ENCODE measurements at regions not wholly inside any gene's neighbourhood (a gene's known extent, or its start where the extent isn't known, plus 50 kb on each side); places are given as distances from the start of the nearest gene placed in this dataset.

DNA sequence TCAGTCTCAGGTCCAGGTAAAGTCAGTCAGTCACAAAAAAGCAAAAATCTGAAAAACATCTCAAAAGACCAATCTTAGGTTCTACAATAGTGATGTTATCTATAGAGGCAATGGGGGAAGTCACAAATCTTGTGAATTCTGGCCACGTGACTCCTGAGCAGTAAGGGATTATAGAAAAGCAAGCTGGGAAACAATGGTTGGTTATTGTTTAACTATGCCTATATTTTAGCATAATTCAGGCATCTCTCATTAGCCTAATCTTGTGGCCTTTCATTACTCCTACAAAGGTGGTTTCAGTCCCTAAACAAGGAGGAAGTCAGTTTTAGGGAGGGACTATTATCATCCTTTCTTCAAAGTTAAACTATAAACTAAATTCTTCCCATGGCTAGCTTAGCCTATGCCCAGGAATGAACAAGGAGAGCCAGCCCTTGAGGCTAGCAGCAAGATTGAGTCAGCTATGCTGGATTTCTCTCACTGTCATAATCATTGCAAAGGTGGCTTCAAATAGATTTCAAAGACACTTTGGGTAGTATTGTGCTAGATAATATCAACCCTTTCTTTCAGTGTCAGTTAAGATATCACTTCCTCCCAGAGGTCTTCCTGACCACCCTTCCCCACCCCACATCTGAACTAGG lies 56.4 kb upstream of the ITGA6 start:
- Histone ChIP-seq H3K27ac (ENCODE audit: low read depth, low read length) (no peak overlapping the region), H3K27me3 (ENCODE audit: insufficient read depth, low read length) (no peaks in the 10 kb centered on the region), H3K4me1 (ENCODE audit: control insufficient read depth in 1 of 2, insufficient read depth in 2 of 2, low read length in 2 of 2) (no peaks in the 10 kb centered on the region), H3K9ac (ENCODE audit: low read length) (no peak overlapping the region), H3K36me3 (ENCODE audit: control insufficient read depth in 1 of 2, insufficient read depth in 2 of 2, low read length in 2 of 2) (no peaks in the 10 kb centered on the region), H2AFZ (ENCODE audit: low read depth, low read length, poor library complexity, severe bottlenecking) (no peak overlapping the region), H3K4me3 (replicated peaks in 1 of 2; ENCODE audit: low read depth in 1 of 2, low read length in 2 of 2) (no peak overlapping the region), H3K9me3 (ENCODE audit: control insufficient read depth in 1 of 2, insufficient read depth in 1 of 2, low read depth in 1 of 2, low read length in 2 of 2) (0 out of 4 replicates have a peak, but pooled peaks cover 0 to 4% of the 10 kb centered on the region in 2 experiments), H3K79me2 (ENCODE audit: insufficient read depth, low read length) (no peaks in the 10 kb centered on the region), H3K4me2 (ENCODE audit: low read length) (no peak overlapping the region), H3K9me2 (ENCODE audit: insufficient read depth) (no peaks in the 10 kb centered on the region), H4K20me1 (ENCODE audit: insufficient read depth) (no peaks in the 10 kb centered on the region)
- RAD21 ChIA-PET (ENCODE audit: low non-redundant PET in 1 of 2, low total read pairs in 2 of 2, uncharacterized antibody in 2 of 2, unreplicated experiment in 2 of 2) = no interaction called here
- intact Hi-C loops (cut with micrococcal nuclease) = no loop called here
- POLR2A ChIA-PET = no interaction called here
- ATAC-seq (no peak), DNase-seq (ENCODE audit: low read depth, low spot score) (no peak)
- TF ChIP-seq CBX3 (IDR thresholded peaks at IDR 0.05; ENCODE audit: low read depth) = no peak
- TF ChIP-seq EZH2 (IDR thresholded peaks at IDR 0.05) = no peak
- no peak for TF ChIP-seq YY1 (IDR thresholded peaks at IDR 0.05; ENCODE audit: extremely low read depth, insufficient replicate concordance, low read depth, low read length)
- TF ChIP-seq ZFX (IDR thresholded peaks at IDR 0.05) = no peak
- no peak for TF ChIP-seq ATF3 (IDR thresholded peaks at IDR 0.05)
- TF ChIP-seq JUND (IDR thresholded peaks at IDR 0.05) = no peak
- no peak for TF ChIP-seq SIN3A (IDR thresholded peaks at IDR 0.05; ENCODE audit: low read depth)
- TF ChIP-seq RAD21 (IDR thresholded peaks at IDR 0.05; ENCODE audit: low read depth) = no peak
- TF ChIP-seq CEBPB (IDR thresholded peaks at IDR 0.05; ENCODE audit: low read depth) = no peak
- no peak for TF ChIP-seq POLR2AphosphoS5 (IDR thresholded peaks at IDR 0.05; ENCODE audit: low read depth, low read length)
- TF ChIP-seq POLR2A (IDR thresholded peaks at IDR 0.05; ENCODE audit: borderline replicate concordance, extremely low read depth, insufficient read depth, insufficient read length) = no peak
- TF ChIP-seq EZH2phosphoT487 (IDR thresholded peaks at IDR 0.05; ENCODE audit: borderline replicate concordance) = no peak
- TF ChIP-seq, protein P1, sequence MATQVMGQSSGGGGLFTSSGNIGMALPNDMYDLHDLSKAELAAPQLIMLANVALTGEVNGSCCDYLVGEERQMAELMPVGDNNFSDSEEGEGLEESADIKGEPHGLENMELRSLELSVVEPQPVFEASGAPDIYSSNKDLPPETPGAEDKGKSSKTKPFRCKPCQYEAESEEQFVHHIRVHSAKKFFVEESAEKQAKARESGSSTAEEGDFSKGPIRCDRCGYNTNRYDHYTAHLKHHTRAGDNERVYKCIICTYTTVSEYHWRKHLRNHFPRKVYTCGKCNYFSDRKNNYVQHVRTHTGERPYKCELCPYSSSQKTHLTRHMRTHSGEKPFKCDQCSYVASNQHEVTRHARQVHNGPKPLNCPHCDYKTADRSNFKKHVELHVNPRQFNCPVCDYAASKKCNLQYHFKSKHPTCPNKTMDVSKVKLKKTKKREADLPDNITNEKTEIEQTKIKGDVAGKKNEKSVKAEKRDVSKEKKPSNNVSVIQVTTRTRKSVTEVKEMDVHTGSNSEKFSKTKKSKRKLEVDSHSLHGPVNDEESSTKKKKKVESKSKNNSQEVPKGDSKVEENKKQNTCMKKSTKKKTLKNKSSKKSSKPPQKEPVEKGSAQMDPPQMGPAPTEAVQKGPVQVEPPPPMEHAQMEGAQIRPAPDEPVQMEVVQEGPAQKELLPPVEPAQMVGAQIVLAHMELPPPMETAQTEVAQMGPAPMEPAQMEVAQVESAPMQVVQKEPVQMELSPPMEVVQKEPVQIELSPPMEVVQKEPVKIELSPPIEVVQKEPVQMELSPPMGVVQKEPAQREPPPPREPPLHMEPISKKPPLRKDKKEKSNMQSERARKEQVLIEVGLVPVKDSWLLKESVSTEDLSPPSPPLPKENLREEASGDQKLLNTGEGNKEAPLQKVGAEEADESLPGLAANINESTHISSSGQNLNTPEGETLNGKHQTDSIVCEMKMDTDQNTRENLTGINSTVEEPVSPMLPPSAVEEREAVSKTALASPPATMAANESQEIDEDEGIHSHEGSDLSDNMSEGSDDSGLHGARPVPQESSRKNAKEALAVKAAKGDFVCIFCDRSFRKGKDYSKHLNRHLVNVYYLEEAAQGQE (IDR thresholded peaks at IDR 0.05; ENCODE audit: low read depth) = no peak
- no TSS peak for BruUV-seq (replicated peaks)
- CTCF ChIA-PET = no interaction called here

Data from HCT116 (cell line).